IMR-90 (cell line): ENCODE measurements at regions not wholly inside any gene's neighbourhood (a gene's known extent, or its start where the extent isn't known, plus 50 kb on each side); places are given as distances from the start of the nearest gene placed in this dataset.

Experiments
- ATAC-seq: fragments of 200-7000 bp; cut with Tn5 transposase; 2 replicates; pipeline ENCODE4 v1.9.1; 2020; ENCODE audit warnings: low read depth, mild to moderate bottlenecking, moderate library complexity
- BruUV-seq: library from RNA; stranded (reverse); fragments of 400-500 nt; replicated peaks from 2 replicates; lab custom pipeline; 2021; lab: Mats Ljungman, UMichigan
- CTCF ChIA-PET: fragments of 300-600 bp; formaldehyde crosslinking; extraction: SDS; loops from one replicate; lab custom pipeline; 2021; ENCODE audit warnings: antibody characterized with exemption; lab: Yijun Ruan, JAX
- POLR2A ChIA-PET: fragments of 300-600 bp; sonication (Branson Sonifier 250); formaldehyde crosslinking; loops from one replicate; lab custom pipeline; 2022; ENCODE audit warnings: antibody characterized with exemption; ENCODE audit not compliant: unreplicated experiment; lab: Charles Lee
- DNase-seq: peaks from one replicate; pipeline ENCODE4 v3.0.0; 2013
- H2AFZ ChIP-seq: replicated peaks from 2 replicates; pipeline ENCODE3; 2013; ENCODE audit warnings: low read length, mild to moderate bottlenecking; ENCODE audit not compliant: poor library complexity
- H2AK5ac ChIP-seq: 2 replicates; pipeline ENCODE4 v1.6.1; 2013; ENCODE audit warnings: low read depth, low read length, inconsistent platforms
- H2AK9ac ChIP-seq: replicated peaks from 2 replicates; pipeline ENCODE3; 2013; ENCODE audit warnings: mild to moderate bottlenecking, low read depth, low read length, moderate library complexity; ENCODE audit not compliant: poor library complexity
- H2BK120ac ChIP-seq: 2 replicates; pipeline ENCODE4 v1.6.1; 2013; ENCODE audit warnings: low read depth, low read length, inconsistent platforms
- H2BK15ac ChIP-seq: 3 replicates; pipeline ENCODE4 v1.6.1; 2013; ENCODE audit warnings: low read depth, low read length, inconsistent platforms
- H2BK20ac ChIP-seq: 2 replicates; pipeline ENCODE4 v1.6.1; 2013; ENCODE audit warnings: low read depth, mild to moderate bottlenecking, inconsistent platforms, low read length, moderate library complexity
- H2BK5ac ChIP-seq: 2 replicates; pipeline ENCODE4 v1.6.1; 2013; ENCODE audit warnings: mild to moderate bottlenecking, low read depth, low read length, inconsistent platforms; ENCODE audit not compliant: poor library complexity, severe bottlenecking
- H3K14ac ChIP-seq: replicated peaks from 2 replicates; pipeline ENCODE4 v1.6.1; 2013; ENCODE audit warnings: low read depth, low read length, inconsistent platforms
- H3K18ac ChIP-seq: 2 replicates; pipeline ENCODE4 v1.6.1; 2013; ENCODE audit warnings: low read depth, low read length, control low read depth
- H3K23ac ChIP-seq: 2 replicates; pipeline ENCODE4 v1.6.1; 2013; ENCODE audit warnings: low read depth, low read length, inconsistent platforms
- H3K27ac ChIP-seq: 2 replicates; pipeline ENCODE4 v1.5.1; 2013; ENCODE audit warnings: mild to moderate bottlenecking, control low read depth, low read length; ENCODE audit not compliant: insufficient read depth
- H3K27me3 ChIP-seq: 2 replicates; pipeline ENCODE4 v1.6.1; 2013; ENCODE audit warnings: low read length; ENCODE audit not compliant: control insufficient read depth, insufficient read depth
- H3K36me3 ChIP-seq: 2 replicates; pipeline ENCODE4 v1.6.1; 2013; ENCODE audit warnings: low read length, mixed read lengths; ENCODE audit not compliant: control insufficient read depth, insufficient read depth
- H3K4ac ChIP-seq: 2 replicates; pipeline ENCODE4 v1.6.1; 2013; ENCODE audit warnings: low read depth, low read length, inconsistent platforms
- H3K4me1 ChIP-seq: 2 replicates; pipeline ENCODE4 v1.6.1; 2013; ENCODE audit warnings: low read length, mixed read lengths; ENCODE audit not compliant: control insufficient read depth, insufficient read depth
- H3K4me2 ChIP-seq: 2 replicates; pipeline ENCODE4 v1.6.1; 2013; ENCODE audit warnings: low read depth, mild to moderate bottlenecking, control low read depth, low read length, moderate library complexity
- H3K4me3 ChIP-seq: 2 replicates; pipeline ENCODE4 v1.5.1; 2013; ENCODE audit warnings: low read depth, mild to moderate bottlenecking, control low read depth, low read length, moderate library complexity; ENCODE audit not compliant: insufficient read depth
- H3K56ac ChIP-seq: 2 replicates; pipeline ENCODE4 v1.6.1; 2013; ENCODE audit warnings: low read length, inconsistent platforms; ENCODE audit not compliant: insufficient read depth; ENCODE audit errors: extremely low read depth
- H3K79me1 ChIP-seq, 2 experiments: 2 replicates each; pipeline ENCODE4 v1.6.1; 2013; ENCODE audit warnings: low read length in 2 of 2, inconsistent platforms in 1 of 2, low read depth in 1 of 2
- H3K9ac ChIP-seq: 2 replicates; pipeline ENCODE4 v1.6.1; 2013; ENCODE audit warnings: low read depth, low read length, control low read depth
- H3K9me1 ChIP-seq: 2 replicates; pipeline ENCODE4 v1.6.1; 2013; ENCODE audit warnings: low read length, inconsistent platforms; ENCODE audit not compliant: insufficient read depth
- H3K9me3 ChIP-seq: 2 replicates; pipeline ENCODE4 v1.6.1; 2013; ENCODE audit warnings: low read length; ENCODE audit not compliant: control insufficient read depth, insufficient read depth
- H4K20me1 ChIP-seq: 2 replicates; pipeline ENCODE4 v1.6.1; 2013; ENCODE audit warnings: low read length, inconsistent platforms; ENCODE audit not compliant: insufficient read depth
- H4K5ac ChIP-seq: 2 replicates; pipeline ENCODE4 v1.6.1; 2013; ENCODE audit warnings: mild to moderate bottlenecking, low read depth, low read length, control low read depth
- H4K8ac ChIP-seq, 2 experiments: 2 replicates each; pipeline ENCODE4 v1.6.1; 2013; ENCODE audit warnings: low read depth in 2 of 2, low read length in 2 of 2, control low read depth in 1 of 2, inconsistent platforms in 1 of 2
- H4K91ac ChIP-seq: 2 replicates; pipeline ENCODE4 v1.6.1; 2013; ENCODE audit warnings: low read depth, low read length, inconsistent platforms; ENCODE audit not compliant: insufficient read depth
- BHLHE40 ChIP-seq: fragments of 150-350 bp; IDR thresholded peaks from 2 replicates; pipeline ENCODE4 v1.6.1; 2016; ENCODE audit warnings: mild to moderate bottlenecking, low read depth, low read length
- CEBPB ChIP-seq: IDR thresholded peaks from 2 replicates; pipeline ENCODE4 v1.6.1; 2012; ENCODE audit warnings: low read depth, low read length, improper control_type of control experiment
- CHD1 ChIP-seq: IDR thresholded peaks from 2 replicates; pipeline ENCODE4 v1.6.1; 2012; ENCODE audit warnings: low read depth, low read length, improper control_type of control experiment
- FOS ChIP-seq: fragments of 150-350 bp; IDR thresholded peaks from 2 replicates; pipeline ENCODE4 v1.6.1; 2016; ENCODE audit warnings: low read depth, low read length
- MAFK ChIP-seq: IDR thresholded peaks from 2 replicates; pipeline ENCODE4 v1.6.1; 2012; ENCODE audit warnings: low read depth, low read length, improper control_type of control experiment
- MAZ ChIP-seq: IDR thresholded peaks from 2 replicates; pipeline ENCODE4 v1.6.1; 2012; ENCODE audit warnings: low read depth, mild to moderate bottlenecking, low read length, improper control_type of control experiment, moderate library complexity, borderline replicate concordance
- MXI1 ChIP-seq: IDR thresholded peaks from 2 replicates; pipeline ENCODE4 v1.6.1; 2012; ENCODE audit warnings: low read depth, mild to moderate bottlenecking, low read length, moderate library complexity, borderline replicate concordance
- NFE2L2 ChIP-seq: fragments of 150-350 bp; IDR thresholded peaks from 2 replicates; pipeline ENCODE4 v1.6.1; 2016; ENCODE audit warnings: low read depth, mild to moderate bottlenecking, low read length
- POLR2A ChIP-seq: IDR thresholded peaks from 2 replicates; pipeline ENCODE4 v1.6.1; 2012; ENCODE audit warnings: mild to moderate bottlenecking, low read depth, low read length
- RAD21 ChIP-seq: IDR thresholded peaks from 2 replicates; pipeline ENCODE4 v1.6.1; 2012; ENCODE audit warnings: low read length, improper control_type of control experiment
- RCOR1 ChIP-seq: IDR thresholded peaks from 2 replicates; pipeline ENCODE4 v1.6.1; 2012; ENCODE audit warnings: mild to moderate bottlenecking, low read length, improper control_type of control experiment; ENCODE audit not compliant: insufficient replicate concordance
- RFX5 ChIP-seq: IDR thresholded peaks from 2 replicates; pipeline ENCODE4 v1.8.0; 2012; ENCODE audit warnings: low read depth, mild to moderate bottlenecking, low read length, moderate library complexity
- SMC3 ChIP-seq: fragments of 150-350 bp; IDR thresholded peaks from 2 replicates; pipeline ENCODE4 v1.6.1; 2016; ENCODE audit warnings: low read depth, mild to moderate bottlenecking, antibody characterized with exemption, low read length, moderate library complexity
- WGBS, 2 experiments: methylation state at CpG; one replicate each; pipeline versions ENCODE4 v1.1.5 to v1.1.7; 2013; ENCODE audit warnings: missing lambda C conversion rate in 2 of 2; ENCODE audit not compliant: insufficient read length in 1 of 2; ENCODE audit errors: extremely low coverage in 2 of 2; 5-methylcytosine and 5-hydroxymethylcytosine counted together
- dilution Hi-C: fragments of 300-500 bp; cut with HindIII; formaldehyde crosslinking; loops from one replicate; pipeline ENCODE4 v1.14.3; 2018; ENCODE audit warnings: low sequenced_read_pairs; ENCODE audit not compliant: unreplicated experiment
- in situ Hi-C: fragments of 300-500 bp; cut with MboI; formaldehyde crosslinking; loops from 3 replicates; pipeline ENCODE4 v1.14.3; 2019; ENCODE audit warnings: low sequenced_read_pairs, inconsistent platforms, mixed read lengths
- intact Hi-C: fragments of 100-400 bp; cut with micrococcal nuclease; formaldehyde crosslinking; loops from 2 replicates; pipeline ENCODE4 v1.10.0; 2022
- TF ChIP-seq, protein P1 (sequence below): fragments of 150-350 bp; IDR thresholded peaks from 2 replicates; pipeline ENCODE4 v1.6.1; 2017; ENCODE audit warnings: mild to moderate bottlenecking, antibody characterized with exemption, low read length, low read depth
- TF ChIP-seq, protein P2 (sequence below): conservative IDR thresholded peaks from 2 replicates; pipeline ENCODE4 v1.5.1; 2012; ENCODE audit warnings: mild to moderate bottlenecking, low read depth, low read length, improper control_type of control experiment
- TF ChIP-seq, protein P3 (sequence below): fragments of 150-350 bp; IDR thresholded peaks from 2 replicates; pipeline ENCODE4 v1.6.1; 2016; ENCODE audit warnings: low read depth, mild to moderate bottlenecking, low read length, moderate library complexity, borderline replicate concordance

DNA sequence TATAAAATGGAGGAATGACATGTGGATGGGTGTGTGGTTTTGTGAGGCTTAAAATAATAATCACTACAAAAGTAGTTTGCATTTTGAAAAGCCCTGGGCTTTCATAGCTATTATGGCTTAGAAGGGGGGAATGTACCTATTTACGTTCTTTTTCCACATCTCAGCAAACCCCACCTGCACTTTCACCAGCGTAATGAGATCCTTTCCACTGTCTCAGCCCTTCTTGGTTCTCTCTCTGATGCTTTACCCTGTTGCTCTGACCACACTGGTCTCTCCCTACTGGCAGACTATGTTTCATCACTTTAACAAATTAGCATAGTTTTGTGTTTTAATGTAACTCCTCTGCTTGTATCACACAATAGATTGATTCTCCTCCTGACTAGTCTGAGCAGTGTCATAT is 234.6 kb downstream of the DMRT2 start:
- H3K18ac ChIP-seq, result no peak overlapping the region
- no peaks in the 10 kb centered on the region for H3K36me3 ChIP-seq
- TF ChIP-seq FOS (no peak), MAFK (no peak), SMC3 (no peak), BHLHE40 (no peak), RAD21 (no peak), RCOR1 (no peak), POLR2A (no peak), MAZ (no peak), RFX5 (no peak), CHD1 (no peak), NFE2L2 (no peak), MXI1 (no peak), CEBPB (no peak)
- TF ChIP-seq, protein P1, sequence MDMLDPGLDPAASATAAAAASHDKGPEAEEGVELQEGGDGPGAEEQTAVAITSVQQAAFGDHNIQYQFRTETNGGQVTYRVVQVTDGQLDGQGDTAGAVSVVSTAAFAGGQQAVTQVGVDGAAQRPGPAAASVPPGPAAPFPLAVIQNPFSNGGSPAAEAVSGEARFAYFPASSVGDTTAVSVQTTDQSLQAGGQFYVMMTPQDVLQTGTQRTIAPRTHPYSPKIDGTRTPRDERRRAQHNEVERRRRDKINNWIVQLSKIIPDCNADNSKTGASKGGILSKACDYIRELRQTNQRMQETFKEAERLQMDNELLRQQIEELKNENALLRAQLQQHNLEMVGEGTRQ, result no peak
- TF ChIP-seq, protein P2, sequence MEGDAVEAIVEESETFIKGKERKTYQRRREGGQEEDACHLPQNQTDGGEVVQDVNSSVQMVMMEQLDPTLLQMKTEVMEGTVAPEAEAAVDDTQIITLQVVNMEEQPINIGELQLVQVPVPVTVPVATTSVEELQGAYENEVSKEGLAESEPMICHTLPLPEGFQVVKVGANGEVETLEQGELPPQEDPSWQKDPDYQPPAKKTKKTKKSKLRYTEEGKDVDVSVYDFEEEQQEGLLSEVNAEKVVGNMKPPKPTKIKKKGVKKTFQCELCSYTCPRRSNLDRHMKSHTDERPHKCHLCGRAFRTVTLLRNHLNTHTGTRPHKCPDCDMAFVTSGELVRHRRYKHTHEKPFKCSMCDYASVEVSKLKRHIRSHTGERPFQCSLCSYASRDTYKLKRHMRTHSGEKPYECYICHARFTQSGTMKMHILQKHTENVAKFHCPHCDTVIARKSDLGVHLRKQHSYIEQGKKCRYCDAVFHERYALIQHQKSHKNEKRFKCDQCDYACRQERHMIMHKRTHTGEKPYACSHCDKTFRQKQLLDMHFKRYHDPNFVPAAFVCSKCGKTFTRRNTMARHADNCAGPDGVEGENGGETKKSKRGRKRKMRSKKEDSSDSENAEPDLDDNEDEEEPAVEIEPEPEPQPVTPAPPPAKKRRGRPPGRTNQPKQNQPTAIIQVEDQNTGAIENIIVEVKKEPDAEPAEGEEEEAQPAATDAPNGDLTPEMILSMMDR, result no peak
- TF ChIP-seq, protein P3, sequence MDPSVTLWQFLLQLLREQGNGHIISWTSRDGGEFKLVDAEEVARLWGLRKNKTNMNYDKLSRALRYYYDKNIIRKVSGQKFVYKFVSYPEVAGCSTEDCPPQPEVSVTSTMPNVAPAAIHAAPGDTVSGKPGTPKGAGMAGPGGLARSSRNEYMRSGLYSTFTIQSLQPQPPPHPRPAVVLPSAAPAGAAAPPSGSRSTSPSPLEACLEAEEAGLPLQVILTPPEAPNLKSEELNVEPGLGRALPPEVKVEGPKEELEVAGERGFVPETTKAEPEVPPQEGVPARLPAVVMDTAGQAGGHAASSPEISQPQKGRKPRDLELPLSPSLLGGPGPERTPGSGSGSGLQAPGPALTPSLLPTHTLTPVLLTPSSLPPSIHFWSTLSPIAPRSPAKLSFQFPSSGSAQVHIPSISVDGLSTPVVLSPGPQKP, result no peak
- H2BK5ac ChIP-seq, result no peak overlapping the region
- H3K23ac ChIP-seq, result no peak overlapping the region
- H2BK20ac ChIP-seq, result no peak overlapping the region
- in situ Hi-C loops (no loop called here), intact Hi-C loops (no loop called here), dilution Hi-C loops (no loop called here)
- no peak overlapping the region for H3K4me2 ChIP-seq
- no peak overlapping the region for H2BK15ac ChIP-seq
- H3K56ac ChIP-seq, result no peak overlapping the region
- H2AK5ac ChIP-seq, result no peak overlapping the region
- H3K4ac ChIP-seq, result no peak overlapping the region
- DNase-seq (no peak), ATAC-seq (no peak)
- no peak overlapping the region for H4K91ac ChIP-seq
- no peak overlapping the region for H2AK9ac ChIP-seq
- H3K9me1 ChIP-seq, result no peaks in the 10 kb centered on the region
- no peak overlapping the region for H4K5ac ChIP-seq
- no peak overlapping the region for H3K27ac ChIP-seq
- H3K4me1 ChIP-seq, result no peaks in the 10 kb centered on the region
- H3K14ac ChIP-seq, result no peak overlapping the region
- ChIA-PET CTCF (no interaction called here), POLR2A (no interaction called here)
- no peak overlapping the region for H3K9ac ChIP-seq
- no peak overlapping the region for H2AFZ ChIP-seq
- H2BK120ac ChIP-seq, result no peak overlapping the region
- H3K27me3 ChIP-seq, result no peaks in the 10 kb centered on the region
- no TSS peak for BruUV-seq
- no peak overlapping the region for H4K8ac ChIP-seq
- no peaks in the 10 kb centered on the region for H3K79me1 ChIP-seq
- peaks cover 13% of the 10 kb centered on the region for H3K9me3 ChIP-seq
- no peaks in the 10 kb centered on the region for H4K20me1 ChIP-seq
- H3K4me3 ChIP-seq, result no peak overlapping the region
- WGBS, 2 experiments, result no CpG with 5 or more reads among the region's 2 CpGs
